ENCODE measurements at regions not wholly inside any gene's neighbourhood (a gene's known extent, or its start where the extent isn't known, plus 50 kb on each side); places are given as distances from the start of the nearest gene placed in this dataset.

- DNase-seq (ENCODE audit: low read depth) = no peak
These were observed 139.4 kb upstream of the FRMD6 start for GRCh38 chr14:51512316-51512715.

- DNase-seq (ENCODE audit: low read depth) = peak; percentile 81
These were observed 138.4 kb upstream of the FRMD6 start for GRCh38 chr14:51513281-51513680.

- DNase-seq (ENCODE audit: low read depth) = no peak
These were observed 137.8 kb upstream of the FRMD6 start for GRCh38 chr14:51513933-51514332.

GRCh38 chr14:51515611-51516010, 136.1 kb upstream of the FRMD6 start:
- no peak for DNase-seq (ENCODE audit: low read depth)

- no peak for DNase-seq (ENCODE audit: low read depth)
These were observed 134.9 kb upstream of the FRMD6 start for GRCh38 chr14:51516706-51517395.

- DNase-seq (ENCODE audit: low read depth) = no peak
These were observed 133.4 kb upstream of the FRMD6 start for GRCh38 chr14:51518280-51518679.

GRCh38 chr14:51518711-51519110, 133.0 kb upstream of the FRMD6 start:
- DNase-seq (ENCODE audit: low read depth) = no peak

- peak; percentile 73 for DNase-seq (ENCODE audit: low read depth)
These were observed 131.6 kb upstream of the FRMD6 start for GRCh38 chr14:51520087-51520486.

GRCh38 chr14:51521764-51522163, 129.9 kb upstream of the FRMD6 start:
- peak; percentile 91 for DNase-seq (ENCODE audit: low read depth)

- DNase-seq (ENCODE audit: low read depth) = no peak
These were observed 128.5 kb upstream of the FRMD6 start for GRCh38 chr14:51523243-51523642.

- no peak for DNase-seq (ENCODE audit: low read depth)
These were observed 126.0 kb upstream of the FRMD6 start for GRCh38 chr14:51525739-51526138.

- DNase-seq (ENCODE audit: low read depth) = peak; percentile 74
These were observed 124.6 kb upstream of the FRMD6 start for GRCh38 chr14:51527073-51527472.

GRCh38 chr14:51529736-51530135, 122.0 kb upstream of the FRMD6 start:
- DNase-seq (ENCODE audit: low read depth) = no peak

- DNase-seq (ENCODE audit: low read depth) = peak; percentile 95
These were observed 118.5 kb upstream of the FRMD6 start for GRCh38 chr14:51533160-51533559.

- no peak for DNase-seq (ENCODE audit: low read depth)
These were observed 117.7 kb upstream of the FRMD6 start for GRCh38 chr14:51533872-51534553.

- DNase-seq (ENCODE audit: low read depth) = peak; percentile 48
These were observed 117.1 kb upstream of the FRMD6 start for GRCh38 chr14:51534610-51535011.

GRCh38 chr14:51535443-51536044, 116.2 kb upstream of the FRMD6 start:
- DNase-seq (ENCODE audit: low read depth) = no peak

GRCh38 chr14:51538973-51539372, 112.7 kb upstream of the FRMD6 start:
- DNase-seq (ENCODE audit: low read depth) = no peak

- peak; percentile 91 for DNase-seq (ENCODE audit: low read depth)
These were observed 112.1 kb upstream of the FRMD6 start for GRCh38 chr14:51539571-51540037.

- peak; percentile 80 for DNase-seq (ENCODE audit: low read depth)
These were observed 111.3 kb upstream of the FRMD6 start for GRCh38 chr14:51540364-51540763.

- no peak for DNase-seq (ENCODE audit: low read depth)
These were observed 107.2 kb upstream of the FRMD6 start for GRCh38 chr14:51544471-51544870.

- no peak for DNase-seq (ENCODE audit: low read depth)
These were observed 106.8 kb upstream of the FRMD6 start for GRCh38 chr14:51544901-51545300.

- DNase-seq (ENCODE audit: low read depth) = no peak
These were observed 106.3 kb upstream of the FRMD6 start for GRCh38 chr14:51545396-51545795.
